ENCODE measurements at regions not wholly inside any gene's neighbourhood (a gene's known extent, or its start where the extent isn't known, plus 50 kb on each side); places are given as distances from the start of the nearest gene placed in this dataset.

DNA sequence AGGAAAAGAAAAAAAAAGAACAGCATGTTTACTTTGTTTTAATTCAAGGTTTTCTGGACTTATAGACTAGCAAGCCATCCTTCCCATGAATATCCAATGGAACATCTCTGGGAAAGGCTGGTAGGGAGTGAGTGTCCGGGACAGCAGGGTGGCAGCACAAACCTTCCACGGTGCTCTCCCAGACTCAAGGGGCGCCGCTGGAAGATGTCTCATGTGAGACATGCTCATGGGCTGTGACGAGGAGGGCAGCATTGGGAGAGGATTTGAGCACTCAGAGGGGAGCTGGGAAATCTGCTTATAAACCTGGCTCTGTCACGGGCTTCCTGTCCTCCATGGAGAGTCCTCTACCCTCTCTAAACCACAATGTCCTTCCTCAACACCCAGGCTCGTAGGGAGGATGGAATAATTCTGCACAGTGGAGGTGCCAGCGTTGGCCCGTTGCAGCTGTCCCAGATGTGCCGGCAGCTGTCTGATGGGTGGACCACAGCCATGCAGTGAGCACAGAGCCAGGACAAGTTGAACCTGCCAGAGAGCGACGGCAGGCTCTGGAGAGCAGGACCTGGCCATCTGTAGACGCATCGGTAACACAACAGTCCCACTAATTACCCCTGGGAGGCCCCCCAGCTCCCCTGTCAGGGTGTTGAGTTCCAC, 100.1 kb upstream of the IGSF21 start:
- no peak for TF ChIP-seq EZH2 (IDR thresholded peaks at IDR 0.05; ENCODE audit: borderline replicate concordance, low read depth, low read length, poor library complexity, severe bottlenecking)
- TF ChIP-seq, protein P1, sequence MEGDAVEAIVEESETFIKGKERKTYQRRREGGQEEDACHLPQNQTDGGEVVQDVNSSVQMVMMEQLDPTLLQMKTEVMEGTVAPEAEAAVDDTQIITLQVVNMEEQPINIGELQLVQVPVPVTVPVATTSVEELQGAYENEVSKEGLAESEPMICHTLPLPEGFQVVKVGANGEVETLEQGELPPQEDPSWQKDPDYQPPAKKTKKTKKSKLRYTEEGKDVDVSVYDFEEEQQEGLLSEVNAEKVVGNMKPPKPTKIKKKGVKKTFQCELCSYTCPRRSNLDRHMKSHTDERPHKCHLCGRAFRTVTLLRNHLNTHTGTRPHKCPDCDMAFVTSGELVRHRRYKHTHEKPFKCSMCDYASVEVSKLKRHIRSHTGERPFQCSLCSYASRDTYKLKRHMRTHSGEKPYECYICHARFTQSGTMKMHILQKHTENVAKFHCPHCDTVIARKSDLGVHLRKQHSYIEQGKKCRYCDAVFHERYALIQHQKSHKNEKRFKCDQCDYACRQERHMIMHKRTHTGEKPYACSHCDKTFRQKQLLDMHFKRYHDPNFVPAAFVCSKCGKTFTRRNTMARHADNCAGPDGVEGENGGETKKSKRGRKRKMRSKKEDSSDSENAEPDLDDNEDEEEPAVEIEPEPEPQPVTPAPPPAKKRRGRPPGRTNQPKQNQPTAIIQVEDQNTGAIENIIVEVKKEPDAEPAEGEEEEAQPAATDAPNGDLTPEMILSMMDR (conservative IDR thresholded peaks at IDR 0.05; ENCODE audit: low read depth, low read length): no peak
- BruUV-seq (replicated peaks): no TSS peak
- Histone ChIP-seq H3K36me3 (ENCODE audit: insufficient read depth, low read length, poor library complexity, severe bottlenecking) (no peaks in the 10 kb centered on the region), H3K27ac (ENCODE audit: low read depth, low read length, poor library complexity, severe bottlenecking) (no peak overlapping the region), H3K9me3 (ENCODE audit: low read depth, low read length, poor library complexity, severe bottlenecking) (no peaks in the 10 kb centered on the region), H3K4me1 (ENCODE audit: insufficient read depth, low read length, poor library complexity, severe bottlenecking) (no peaks in the 10 kb centered on the region), H3K4me3 (ENCODE audit: low read depth, low read length, poor library complexity, severe bottlenecking) (no peak overlapping the region), H3K27me3 (replicated peaks; ENCODE audit: insufficient read depth, low read depth, low read length, poor library complexity) (peaks cover 41% of the 10 kb centered on the region)
- POLR2A ChIA-PET (ENCODE audit: low non-redundant PET): no interaction called here
- intact Hi-C loops (cut with micrococcal nuclease; ENCODE audit: unreplicated experiment): no loop called here
- no peak for DNase-seq (ENCODE audit: low spot score)
- CTCF ChIA-PET: no interaction called here

GRCh38 chr1:18008081-18008480, 99.5 kb upstream of the IGSF21 start:
- no peak for TF ChIP-seq EZH2 (IDR thresholded peaks at IDR 0.05; ENCODE audit: borderline replicate concordance, low read depth, low read length, poor library complexity, severe bottlenecking)
- TF ChIP-seq, protein P1 (conservative IDR thresholded peaks at IDR 0.05; ENCODE audit: low read depth, low read length): no peak
- H3K4me3 ChIP-seq (ENCODE audit: low read depth, low read length, poor library complexity, severe bottlenecking): no peak overlapping the region
- ChIA-PET POLR2A (ENCODE audit: low non-redundant PET) (no interaction called here), CTCF (no interaction called here)
- H3K27ac ChIP-seq (ENCODE audit: low read depth, low read length, poor library complexity, severe bottlenecking): no peak overlapping the region
- no peaks in the 10 kb centered on the region for H3K36me3 ChIP-seq (ENCODE audit: insufficient read depth, low read length, poor library complexity, severe bottlenecking)
- no peaks in the 10 kb centered on the region for H3K4me1 ChIP-seq (ENCODE audit: insufficient read depth, low read length, poor library complexity, severe bottlenecking)
- H3K27me3 ChIP-seq (replicated peaks; ENCODE audit: insufficient read depth, low read depth, low read length, poor library complexity): peaks cover 41% of the 10 kb centered on the region
- no TSS peak for BruUV-seq (replicated peaks)
- no peak for DNase-seq (ENCODE audit: low spot score)
- H3K9me3 ChIP-seq (ENCODE audit: low read depth, low read length, poor library complexity, severe bottlenecking): no peaks in the 10 kb centered on the region
- intact Hi-C loops (cut with micrococcal nuclease; ENCODE audit: unreplicated experiment): no loop called here

GRCh38 chr1:18009055-18009454, 98.5 kb upstream of the IGSF21 start:
- H3K4me3 ChIP-seq (ENCODE audit: low read depth, low read length, poor library complexity, severe bottlenecking): no peak overlapping the region
- no peak for TF ChIP-seq EZH2 (IDR thresholded peaks at IDR 0.05; ENCODE audit: borderline replicate concordance, low read depth, low read length, poor library complexity, severe bottlenecking)
- TF ChIP-seq, protein P1 (conservative IDR thresholded peaks at IDR 0.05; ENCODE audit: low read depth, low read length): no peak
- intact Hi-C loops (cut with micrococcal nuclease; ENCODE audit: unreplicated experiment): no loop called here
- H3K36me3 ChIP-seq (ENCODE audit: insufficient read depth, low read length, poor library complexity, severe bottlenecking): no peaks in the 10 kb centered on the region
- H3K27ac ChIP-seq (ENCODE audit: low read depth, low read length, poor library complexity, severe bottlenecking): no peak overlapping the region
- ChIA-PET CTCF (no interaction called here), POLR2A (ENCODE audit: low non-redundant PET) (no interaction called here)
- no peaks in the 10 kb centered on the region for H3K9me3 ChIP-seq (ENCODE audit: low read depth, low read length, poor library complexity, severe bottlenecking)
- DNase-seq (ENCODE audit: low spot score): no peak
- H3K4me1 ChIP-seq (ENCODE audit: insufficient read depth, low read length, poor library complexity, severe bottlenecking): no peaks in the 10 kb centered on the region
- H3K27me3 ChIP-seq (replicated peaks; ENCODE audit: insufficient read depth, low read depth, low read length, poor library complexity): peaks cover 40% of the 10 kb centered on the region
- no TSS peak for BruUV-seq (replicated peaks)
